IPS-18a (cell line): ENCODE measurements at regions not wholly inside any gene's neighbourhood (a gene's known extent, or its start where the extent isn't known, plus 50 kb on each side); places are given as distances from the start of the nearest gene placed in this dataset.
"Not testable (repeated sequence)": the region's sequence is repeated elsewhere in the genome, so short reads cannot be mapped to it uniquely, and the experiment has no call there.

Experiments used
- H3K27ac ChIP-seq: one replicate; pipeline ENCODE4 v1.5.1; 2013; ENCODE audit warnings: low read length
- H3K27me3 ChIP-seq: one replicate; pipeline ENCODE4 v1.6.1; 2013; ENCODE audit warnings: mild to moderate bottlenecking, low read length; ENCODE audit not compliant: control insufficient read depth, insufficient read depth
- H3K36me3 ChIP-seq: one replicate; pipeline ENCODE4 v1.6.1; 2013; ENCODE audit warnings: low read depth, low read length; ENCODE audit not compliant: control insufficient read depth
- H3K4me1 ChIP-seq: one replicate; pipeline ENCODE4 v1.6.1; 2013; ENCODE audit warnings: low read depth, low read length; ENCODE audit not compliant: control insufficient read depth
- H3K4me3 ChIP-seq: one replicate; pipeline ENCODE4 v1.5.1; 2013; ENCODE audit warnings: low read length
- H3K9ac ChIP-seq: one replicate; pipeline ENCODE4 v1.6.1; 2013; ENCODE audit warnings: mild to moderate bottlenecking, low read length, moderate library complexity
- H3K9me3 ChIP-seq: one replicate; pipeline ENCODE4 v1.6.1; 2013; ENCODE audit warnings: low read depth, low read length; ENCODE audit not compliant: control insufficient read depth

GRCh38 chr6:6942091-6942490 is 165.7 kb upstream of the RREB1 start:
- no peaks in the 10 kb centered on the region for H3K9me3 ChIP-seq
- H3K27me3 ChIP-seq: no peaks in the 10 kb centered on the region
- H3K27ac ChIP-seq: no peak overlapping the region
- H3K9ac ChIP-seq: no peak overlapping the region
- no peaks in the 10 kb centered on the region for H3K36me3 ChIP-seq
- no peak overlapping the region for H3K4me3 ChIP-seq
- H3K4me1 ChIP-seq: peaks cover 8% of the 10 kb centered on the region

DNA sequence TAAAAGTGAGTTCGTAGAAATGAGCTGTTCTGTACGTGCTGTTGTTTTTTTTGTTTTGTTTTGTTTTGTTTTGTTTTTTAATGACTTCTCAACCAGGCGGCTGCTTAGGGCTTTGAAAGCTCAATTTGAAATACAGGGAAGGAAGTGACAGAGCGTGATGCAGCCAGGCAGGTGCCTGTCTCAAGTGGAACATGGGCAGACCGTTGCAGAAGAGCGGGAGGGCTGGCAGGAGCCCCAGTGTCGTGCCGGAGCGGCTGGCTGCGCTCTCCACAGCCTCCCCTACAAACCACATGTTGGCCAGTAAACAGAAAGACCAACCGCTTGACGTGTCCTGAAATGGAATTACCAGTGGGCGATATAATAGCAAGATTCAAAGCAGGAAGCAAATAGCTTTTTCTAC is 164.9 kb upstream of the RREB1 start:
- no peaks in the 10 kb centered on the region for H3K9me3 ChIP-seq
- H3K9ac ChIP-seq: no peak overlapping the region
- H3K27ac ChIP-seq: no peak overlapping the region
- no peak overlapping the region for H3K4me3 ChIP-seq
- H3K4me1 ChIP-seq: peaks cover 8% of the 10 kb centered on the region
- H3K27me3 ChIP-seq: no peaks in the 10 kb centered on the region
- H3K36me3 ChIP-seq: no peaks in the 10 kb centered on the region

DNA sequence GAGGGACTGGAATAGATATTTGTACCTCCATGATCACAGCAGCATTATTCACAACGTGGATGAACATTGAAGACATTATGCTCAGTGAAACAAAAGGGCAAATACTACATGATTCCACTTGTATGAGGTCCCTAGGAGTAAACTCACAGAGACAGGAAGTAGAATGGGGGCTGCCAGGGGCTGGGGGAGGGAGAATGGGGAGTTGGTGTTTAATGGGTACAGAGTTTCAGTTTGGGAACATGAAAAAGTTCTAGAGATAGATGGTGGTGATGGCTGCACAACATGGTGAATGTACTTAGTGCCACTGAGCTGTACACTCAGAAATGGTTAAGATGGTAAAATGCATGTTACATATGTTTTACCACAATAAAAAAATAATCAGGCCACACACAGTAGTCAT is 164.3 kb upstream of the RREB1 start:
- Histone ChIP-seq H3K4me3 (no peak overlapping the region), H3K9ac (no peak overlapping the region), H3K36me3 (no peaks in the 10 kb centered on the region), H3K4me1 (peaks cover 8% of the 10 kb centered on the region), H3K9me3 (no peaks in the 10 kb centered on the region), H3K27me3 (no peaks in the 10 kb centered on the region), H3K27ac (no peak overlapping the region)

DNA sequence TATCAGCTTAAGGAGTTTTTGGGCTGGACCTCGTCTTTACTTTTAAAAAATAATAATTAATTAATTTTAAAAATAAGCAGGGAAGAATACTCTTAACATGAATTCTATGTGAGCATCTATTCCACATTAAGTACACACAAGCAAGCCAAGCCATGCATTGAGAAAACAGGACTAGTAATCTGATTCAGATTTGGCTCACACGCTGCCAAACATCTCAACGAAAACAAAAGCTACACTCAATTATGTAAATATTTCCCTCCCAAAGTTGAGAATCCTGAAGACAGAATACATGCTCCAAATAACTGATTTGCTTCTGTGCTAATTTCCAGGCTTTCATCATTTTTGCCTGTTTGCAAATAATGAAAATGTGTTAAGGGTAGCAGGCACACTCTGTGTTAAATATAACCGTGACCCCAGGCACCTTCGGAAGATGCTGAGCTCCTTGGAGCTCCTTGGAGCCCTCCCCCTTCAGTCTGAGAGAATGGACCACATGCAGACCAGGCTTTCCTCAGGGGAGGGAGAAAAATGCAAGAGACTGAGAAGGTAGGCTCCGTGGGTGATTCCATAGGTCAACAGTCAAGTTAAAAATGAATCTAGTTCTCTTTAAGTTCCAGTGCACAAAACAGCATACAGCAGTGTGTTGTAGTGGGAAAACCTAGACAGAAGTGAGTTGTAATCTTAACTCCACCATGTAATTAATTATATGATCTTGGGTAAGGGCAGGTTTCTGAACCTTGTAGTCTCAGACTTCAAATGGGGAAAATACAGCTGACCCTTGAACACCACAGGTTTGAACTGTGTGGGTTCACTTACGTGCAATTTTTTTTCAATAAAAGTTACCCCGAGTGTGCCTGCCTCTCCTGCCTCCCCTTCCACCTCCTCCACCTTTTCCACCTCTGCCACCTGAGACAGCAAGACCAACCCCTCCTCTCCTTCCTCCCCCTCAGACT is 161.3 kb upstream of the RREB1 start:
- peaks cover 8% of the 10 kb centered on the region for H3K4me1 ChIP-seq
- peaks cover 7% of the 10 kb centered on the region for H3K9me3 ChIP-seq
- H3K9ac ChIP-seq: no peak overlapping the region
- H3K4me3 ChIP-seq: no peak overlapping the region
- H3K27ac ChIP-seq: no peak overlapping the region
- H3K36me3 ChIP-seq: no peaks in the 10 kb centered on the region
- H3K27me3 ChIP-seq: no peaks in the 10 kb centered on the region

DNA sequence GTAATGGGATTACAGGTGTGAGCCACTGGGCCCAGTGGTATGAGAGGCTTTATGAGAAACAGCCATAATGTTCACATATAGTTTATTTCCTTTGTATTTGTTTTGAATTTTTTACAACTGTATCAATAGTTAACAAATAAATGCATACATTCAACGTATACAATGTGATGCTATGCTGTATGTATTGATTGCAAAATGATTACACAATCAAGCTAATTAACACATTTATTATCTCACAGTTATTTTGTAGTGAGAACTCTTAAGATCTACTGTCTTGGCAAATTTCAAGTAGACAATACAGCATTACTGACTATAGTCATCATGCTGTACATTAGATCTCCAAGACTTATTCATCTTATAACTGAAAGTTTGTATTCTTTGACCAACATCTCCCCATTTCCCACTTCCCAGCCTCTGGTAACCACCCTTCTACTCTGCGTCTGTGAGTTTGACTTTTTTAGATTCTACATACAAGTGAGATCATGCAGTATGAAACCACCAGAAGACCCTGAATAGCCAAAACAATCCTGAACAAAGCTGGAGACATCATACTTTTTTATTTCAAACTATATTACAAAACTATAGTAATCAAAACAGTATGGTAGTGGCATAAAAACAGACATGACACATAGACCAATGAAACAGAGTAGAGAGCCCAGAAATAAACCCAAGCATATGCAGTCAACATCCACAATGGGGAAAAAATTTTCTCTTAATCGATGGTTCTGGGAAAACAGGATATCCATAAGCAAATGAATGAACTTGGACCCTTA is 157.2 kb upstream of the RREB1 start:
- no peak overlapping the region for H3K9ac ChIP-seq
- no peak overlapping the region for H3K4me3 ChIP-seq

GRCh38 chr6:6951355-6951754 is 156.4 kb upstream of the RREB1 start:
- peaks cover 5% of the 10 kb centered on the region for H3K4me1 ChIP-seq
- H3K36me3 ChIP-seq: no peaks in the 10 kb centered on the region
- H3K9me3 ChIP-seq: peaks cover 7% of the 10 kb centered on the region
- H3K4me3 ChIP-seq: no peak overlapping the region
- no peak overlapping the region for H3K9ac ChIP-seq
- H3K27ac ChIP-seq: no peak overlapping the region
- no peaks in the 10 kb centered on the region for H3K27me3 ChIP-seq

More for the DNA sequence above, 157.2 kb upstream of the RREB1 start:
- Histone ChIP-seq H3K27me3 (no peaks in the 10 kb centered on the region), H3K27ac (no peak overlapping the region), H3K4me1 (peaks cover 8% of the 10 kb centered on the region), H3K36me3 (no peaks in the 10 kb centered on the region), H3K9me3 (peaks cover 7% of the 10 kb centered on the region)

- no peak overlapping the region for H3K9ac ChIP-seq
- no peaks in the 10 kb centered on the region for H3K27me3 ChIP-seq
- H3K4me1 ChIP-seq: no peaks in the 10 kb centered on the region
- no peak overlapping the region for H3K4me3 ChIP-seq
- H3K9me3 ChIP-seq: peaks cover 7% of the 10 kb centered on the region
- H3K36me3 ChIP-seq: no peaks in the 10 kb centered on the region
- H3K27ac ChIP-seq: no peak overlapping the region
Measured at GRCh38 chr6:6952484-6952883, 155.3 kb upstream of the RREB1 start.

DNA sequence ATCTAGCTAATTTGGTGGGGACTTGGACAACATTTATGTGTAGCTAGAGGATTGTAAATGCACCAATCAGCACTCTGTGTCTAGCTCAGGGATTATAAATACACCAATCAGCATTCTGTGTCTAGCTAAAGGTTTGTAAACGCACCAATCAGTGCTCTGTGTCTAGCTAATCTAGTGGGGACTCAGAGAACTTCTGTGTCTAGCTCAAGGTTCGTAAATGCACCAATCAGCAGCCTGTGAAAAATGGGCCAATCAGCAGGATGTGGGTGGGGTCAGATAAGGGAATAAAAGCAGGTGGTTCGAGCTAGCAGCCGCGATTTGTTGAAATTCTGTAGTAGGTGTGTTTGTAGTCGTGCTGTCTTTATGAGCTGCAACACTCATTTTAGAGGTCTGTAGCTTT is 154.8 kb upstream of the RREB1 start:
- H3K36me3 ChIP-seq, H3K9ac ChIP-seq, H3K4me3 ChIP-seq, H3K4me1 ChIP-seq, H3K27me3 ChIP-seq, H3K27ac ChIP-seq, H3K9me3 ChIP-seq: not testable (repeated sequence)

- Histone ChIP-seq H3K4me1 (no peaks in the 10 kb centered on the region), H3K4me3 (no peak overlapping the region), H3K9me3 (no peaks in the 10 kb centered on the region), H3K36me3 (no peaks in the 10 kb centered on the region), H3K27me3 (no peaks in the 10 kb centered on the region), H3K27ac (no peak overlapping the region), H3K9ac (no peak overlapping the region)
Measured at GRCh38 chr6:6960571-6961251, 147.1 kb upstream of the RREB1 start.

DNA sequence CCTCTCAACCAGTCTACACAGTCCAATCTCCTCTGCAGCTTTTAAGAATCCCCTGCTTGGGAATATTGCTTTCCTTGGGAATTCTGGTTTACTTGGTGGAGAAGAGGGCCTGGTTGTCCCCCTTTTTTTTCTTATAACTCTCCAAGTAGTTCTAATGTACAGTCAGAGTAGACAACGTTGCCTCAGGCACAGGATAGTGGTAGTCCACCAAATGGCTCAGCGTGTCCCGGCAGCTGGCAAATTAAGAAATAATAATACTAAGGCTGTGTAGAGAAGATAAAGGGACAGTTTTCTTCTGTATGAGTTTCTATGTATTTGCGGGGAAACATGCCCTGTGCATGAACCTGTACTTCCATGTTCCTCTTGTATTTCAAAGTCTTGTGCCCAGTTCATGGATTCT is 145.7 kb upstream of the RREB1 start:
- Histone ChIP-seq H3K4me1 (no peaks in the 10 kb centered on the region), H3K27me3 (no peaks in the 10 kb centered on the region), H3K27ac (no peak overlapping the region), H3K36me3 (no peaks in the 10 kb centered on the region), H3K9me3 (no peaks in the 10 kb centered on the region), H3K4me3 (no peak overlapping the region), H3K9ac (no peak overlapping the region)

GRCh38 chr6:6962699-6963098 is 145.1 kb upstream of the RREB1 start:
- Histone ChIP-seq H3K4me3 (no peak overlapping the region), H3K27me3 (no peaks in the 10 kb centered on the region), H3K4me1 (no peaks in the 10 kb centered on the region), H3K9ac (no peak overlapping the region), H3K9me3 (no peaks in the 10 kb centered on the region), H3K27ac (no peak overlapping the region), H3K36me3 (no peaks in the 10 kb centered on the region)
